GM12872 (cell line): ENCODE measurements at regions not wholly inside any gene's neighbourhood (a gene's known extent, or its start where the extent isn't known, plus 50 kb on each side); places are given as distances from the start of the nearest gene placed in this dataset.

ENCODE experiments used
- TF ChIP-seq, protein P1 (sequence below): IDR thresholded peaks from 3 replicates; pipeline ENCODE4 v1.5.1; 2011; ENCODE audit warnings: low read depth, mild to moderate bottlenecking, low read length, moderate library complexity; ENCODE audit not compliant: insufficient read depth

GRCh38 chr16:7861891-7862582 lies 529.4 kb downstream of the RBFOX1 start:
- TF ChIP-seq, protein P1, sequence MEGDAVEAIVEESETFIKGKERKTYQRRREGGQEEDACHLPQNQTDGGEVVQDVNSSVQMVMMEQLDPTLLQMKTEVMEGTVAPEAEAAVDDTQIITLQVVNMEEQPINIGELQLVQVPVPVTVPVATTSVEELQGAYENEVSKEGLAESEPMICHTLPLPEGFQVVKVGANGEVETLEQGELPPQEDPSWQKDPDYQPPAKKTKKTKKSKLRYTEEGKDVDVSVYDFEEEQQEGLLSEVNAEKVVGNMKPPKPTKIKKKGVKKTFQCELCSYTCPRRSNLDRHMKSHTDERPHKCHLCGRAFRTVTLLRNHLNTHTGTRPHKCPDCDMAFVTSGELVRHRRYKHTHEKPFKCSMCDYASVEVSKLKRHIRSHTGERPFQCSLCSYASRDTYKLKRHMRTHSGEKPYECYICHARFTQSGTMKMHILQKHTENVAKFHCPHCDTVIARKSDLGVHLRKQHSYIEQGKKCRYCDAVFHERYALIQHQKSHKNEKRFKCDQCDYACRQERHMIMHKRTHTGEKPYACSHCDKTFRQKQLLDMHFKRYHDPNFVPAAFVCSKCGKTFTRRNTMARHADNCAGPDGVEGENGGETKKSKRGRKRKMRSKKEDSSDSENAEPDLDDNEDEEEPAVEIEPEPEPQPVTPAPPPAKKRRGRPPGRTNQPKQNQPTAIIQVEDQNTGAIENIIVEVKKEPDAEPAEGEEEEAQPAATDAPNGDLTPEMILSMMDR = no peak

GRCh38 chr16:7853197-7853596 lies 520.6 kb downstream of the RBFOX1 start:
- TF ChIP-seq, protein P1 = no peak

DNA sequence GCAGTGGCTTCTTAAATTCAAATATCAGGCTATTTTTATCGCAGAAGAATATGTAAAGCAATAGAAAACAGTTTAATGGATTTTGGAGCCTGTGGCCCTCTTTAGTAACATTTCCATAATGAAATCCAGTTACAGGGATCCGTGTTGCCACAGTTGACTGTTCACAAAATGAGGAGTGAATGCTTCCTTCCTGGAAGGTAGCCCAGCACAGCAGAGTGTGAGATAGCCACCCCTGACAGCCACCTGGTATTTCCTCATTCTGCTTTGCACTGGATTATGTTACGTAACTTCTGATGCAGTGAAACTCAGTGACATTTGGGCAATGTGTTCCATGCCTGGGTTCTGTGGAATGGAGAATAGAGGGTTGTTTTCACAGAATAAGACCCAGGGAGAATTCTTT lies 517.2 kb downstream of the RBFOX1 start:
- TF ChIP-seq, protein P1 = no peak

- TF ChIP-seq, protein P1 = no peak
These were observed 510.6 kb downstream of the RBFOX1 start for GRCh38 chr16:7843261-7843660.

DNA sequence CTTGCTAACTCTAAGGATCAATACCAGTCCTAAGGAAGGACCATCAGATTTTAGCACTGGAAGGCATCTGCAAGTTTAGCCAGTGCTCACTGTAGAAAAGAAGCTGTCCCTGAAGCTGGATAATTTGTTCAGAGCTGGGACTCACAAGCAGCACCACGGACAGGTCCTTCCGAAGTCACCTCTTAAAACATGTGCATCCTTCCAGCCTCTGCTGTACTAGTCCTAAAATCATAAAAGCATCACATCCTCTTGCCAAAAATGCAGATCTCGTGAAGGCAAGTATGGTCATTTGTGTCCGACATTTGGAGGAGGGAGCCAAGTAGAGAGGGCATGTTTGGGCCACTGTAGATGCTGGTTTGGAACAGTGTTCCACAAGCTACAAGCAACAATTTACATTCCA lies 506.9 kb downstream of the RBFOX1 start:
- TF ChIP-seq, protein P1 = no peak

- TF ChIP-seq, protein P1 = no peak
These were observed 502.3 kb downstream of the RBFOX1 start for GRCh38 chr16:7834771-7835431.

GRCh38 chr16:7820816-7821215 lies 488.2 kb downstream of the RBFOX1 start:
- TF ChIP-seq, protein P1 = no peak
